ENCODE measurements at regions not wholly inside any gene's neighbourhood (a gene's known extent, or its start where the extent isn't known, plus 50 kb on each side); places are given as distances from the start of the nearest gene placed in this dataset.

GRCh38 chr1:83813576-83813975 lies 185.4 kb downstream of the TTLL7 start:
- ATAC-seq, result no peak
- no peak for DNase-seq
- Mint-ChIP-seq H3K4me1 (no peaks in the 10 kb centered on the region), H3K36me3 (peaks cover 0 to 11% (median under 1%) of the 10 kb centered on the region in 5 donors), H3K9me3 (peaks cover 0 to 2% (median 0%) of the 10 kb centered on the region in 11 donors), H3K27ac (no peak overlapping the region), H3K4me3 (no peak overlapping the region), H3K27me3 (no peaks in the 10 kb centered on the region)
- POLR2A ChIA-PET, result no interaction called here
- intact Hi-C loops (cut with micrococcal nuclease), result no loop called here
- CTCF ChIA-PET, result no interaction called here
- no peak overlapping the region for H3K4me3 ChIP-seq (ENCODE audit: low read length)
- no peaks in the 10 kb centered on the region for H3K36me3 ChIP-seq (ENCODE audit: control insufficient read depth in 2 of 3, insufficient read depth in 3 of 3, low read length in 3 of 3)
- H3K27me3 ChIP-seq (ENCODE audit: control insufficient read depth in 2 of 2, insufficient read depth in 2 of 2, low read length in 2 of 2), result no peaks in the 10 kb centered on the region
- no peaks in the 10 kb centered on the region for H3K4me1 ChIP-seq (ENCODE audit: control insufficient read depth in 2 of 2, insufficient read depth in 2 of 2, low read length in 2 of 2)
- no peak overlapping the region for H3K27ac ChIP-seq (ENCODE audit: low read depth, low read length)
- H3K9me3 ChIP-seq (ENCODE audit: control insufficient read depth in 2 of 3, low read length in 3 of 3), result no peaks in the 10 kb centered on the region

GRCh38 chr1:83810144-83810543 lies 188.8 kb downstream of the TTLL7 start:
- Histone ChIP-seq H3K9me3 (ENCODE audit: control insufficient read depth in 2 of 3, low read length in 3 of 3) (no peaks in the 10 kb centered on the region), H3K4me1 (ENCODE audit: control insufficient read depth in 2 of 2, insufficient read depth in 2 of 2, low read length in 2 of 2) (no peaks in the 10 kb centered on the region), H3K4me3 (ENCODE audit: low read length) (no peak overlapping the region), H3K36me3 (ENCODE audit: control insufficient read depth in 2 of 3, insufficient read depth in 3 of 3, low read length in 3 of 3) (no peaks in the 10 kb centered on the region), H3K27ac (ENCODE audit: low read depth, low read length) (no peak overlapping the region), H3K27me3 (ENCODE audit: control insufficient read depth in 2 of 2, insufficient read depth in 2 of 2, low read length in 2 of 2) (no peaks in the 10 kb centered on the region)
- H3K4me1 Mint-ChIP-seq, result no peaks in the 10 kb centered on the region
- H3K27me3 Mint-ChIP-seq, result no peaks in the 10 kb centered on the region
- peaks cover 0 to 5% (median 0%) of the 10 kb centered on the region in 5 donors for H3K36me3 Mint-ChIP-seq
- ATAC-seq (no peak), DNase-seq (no peak)
- intact Hi-C loops (cut with micrococcal nuclease), result no loop called here
- H3K4me3 Mint-ChIP-seq, result no peak overlapping the region
- H3K27ac Mint-ChIP-seq, result no peak overlapping the region
- ChIA-PET CTCF (no interaction called here), POLR2A (no interaction called here)
- no peaks in the 10 kb centered on the region for H3K9me3 Mint-ChIP-seq

GRCh38 chr1:83808536-83808935 lies 190.4 kb downstream of the TTLL7 start:
- no peaks in the 10 kb centered on the region for H3K9me3 ChIP-seq (ENCODE audit: control insufficient read depth in 2 of 3, low read length in 3 of 3)
- Mint-ChIP-seq H3K4me3 (no peak overlapping the region), H3K27ac (no peak overlapping the region), H3K9me3 (no peaks in the 10 kb centered on the region), H3K27me3 (no peaks in the 10 kb centered on the region), H3K36me3 (no peaks in the 10 kb centered on the region), H3K4me1 (no peaks in the 10 kb centered on the region)
- H3K27ac ChIP-seq (ENCODE audit: low read depth, low read length), result no peak overlapping the region
- no peak overlapping the region for H3K4me3 ChIP-seq (ENCODE audit: low read length)
- CTCF ChIA-PET, result no interaction called here
- H3K4me1 ChIP-seq (ENCODE audit: control insufficient read depth in 2 of 2, insufficient read depth in 2 of 2, low read length in 2 of 2), result no peaks in the 10 kb centered on the region
- intact Hi-C loops (cut with micrococcal nuclease), result no loop called here
- no peaks in the 10 kb centered on the region for H3K27me3 ChIP-seq (ENCODE audit: control insufficient read depth in 2 of 2, insufficient read depth in 2 of 2, low read length in 2 of 2)
- ATAC-seq (no peak), DNase-seq (no peak)
- POLR2A ChIA-PET, result no interaction called here
- no peaks in the 10 kb centered on the region for H3K36me3 ChIP-seq (ENCODE audit: control insufficient read depth in 2 of 3, insufficient read depth in 3 of 3, low read length in 3 of 3)

- POLR2A ChIA-PET, result no interaction called here
- H3K36me3 ChIP-seq (ENCODE audit: control insufficient read depth in 2 of 3, insufficient read depth in 3 of 3, low read length in 3 of 3), result no peaks in the 10 kb centered on the region
Measured at GRCh38 chr1:83807821-83808220, 191.1 kb downstream of the TTLL7 start.

GRCh38 chr1:83807231-83807630 lies 191.7 kb downstream of the TTLL7 start:
- Histone ChIP-seq H3K4me3 (ENCODE audit: low read length) (no peak overlapping the region), H3K27ac (ENCODE audit: low read depth, low read length) (no peak overlapping the region), H3K27me3 (ENCODE audit: control insufficient read depth in 2 of 2, insufficient read depth in 2 of 2, low read length in 2 of 2) (no peaks in the 10 kb centered on the region), H3K4me1 (ENCODE audit: control insufficient read depth in 2 of 2, insufficient read depth in 2 of 2, low read length in 2 of 2) (no peaks in the 10 kb centered on the region), H3K36me3 (ENCODE audit: control insufficient read depth in 2 of 3, insufficient read depth in 3 of 3, low read length in 3 of 3) (no peaks in the 10 kb centered on the region), H3K9me3 (ENCODE audit: control insufficient read depth in 2 of 3, low read length in 3 of 3) (no peaks in the 10 kb centered on the region)
- no peaks in the 10 kb centered on the region for H3K4me1 Mint-ChIP-seq
- ATAC-seq (no peak), DNase-seq (no peak)
- peaks cover 0 to 7% (median 5%) of the 10 kb centered on the region in 5 donors for H3K36me3 Mint-ChIP-seq
- H3K9me3 Mint-ChIP-seq, result no peaks in the 10 kb centered on the region
- ChIA-PET CTCF (no interaction called here), POLR2A (no interaction called here)
- intact Hi-C loops (cut with micrococcal nuclease), result no loop called here
- no peak overlapping the region for H3K27ac Mint-ChIP-seq
- H3K4me3 Mint-ChIP-seq, result no peak overlapping the region
- no peaks in the 10 kb centered on the region for H3K27me3 Mint-ChIP-seq

More at GRCh38 chr1:83807821-83808220, 191.1 kb downstream of the TTLL7 start:
- no peak overlapping the region for H3K27ac Mint-ChIP-seq
- peaks cover 0 to 2% (median 0%) of the 10 kb centered on the region in 5 donors for H3K36me3 Mint-ChIP-seq
- H3K4me1 Mint-ChIP-seq, result no peaks in the 10 kb centered on the region
- Histone ChIP-seq H3K4me3 (ENCODE audit: low read length) (no peak overlapping the region), H3K27ac (ENCODE audit: low read depth, low read length) (no peak overlapping the region), H3K4me1 (ENCODE audit: control insufficient read depth in 2 of 2, insufficient read depth in 2 of 2, low read length in 2 of 2) (no peaks in the 10 kb centered on the region), H3K27me3 (ENCODE audit: control insufficient read depth in 2 of 2, insufficient read depth in 2 of 2, low read length in 2 of 2) (no peaks in the 10 kb centered on the region), H3K9me3 (ENCODE audit: control insufficient read depth in 2 of 3, low read length in 3 of 3) (no peaks in the 10 kb centered on the region)
- DNase-seq (no peak), ATAC-seq (no peak)
- intact Hi-C loops (cut with micrococcal nuclease), result no loop called here
- H3K9me3 Mint-ChIP-seq, result no peaks in the 10 kb centered on the region
- H3K27me3 Mint-ChIP-seq, result no peaks in the 10 kb centered on the region
- H3K4me3 Mint-ChIP-seq, result no peak overlapping the region
- CTCF ChIA-PET, result no interaction called here

- Histone ChIP-seq H3K9me3 (ENCODE audit: control insufficient read depth in 2 of 3, low read length in 3 of 3) (no peaks in the 10 kb centered on the region), H3K27me3 (ENCODE audit: control insufficient read depth in 2 of 2, insufficient read depth in 2 of 2, low read length in 2 of 2) (no peaks in the 10 kb centered on the region), H3K4me1 (ENCODE audit: control insufficient read depth in 2 of 2, insufficient read depth in 2 of 2, low read length in 2 of 2) (no peaks in the 10 kb centered on the region), H3K4me3 (ENCODE audit: low read length) (no peak overlapping the region), H3K36me3 (ENCODE audit: control insufficient read depth in 2 of 3, insufficient read depth in 3 of 3, low read length in 3 of 3) (no peaks in the 10 kb centered on the region), H3K27ac (ENCODE audit: low read depth, low read length) (no peak overlapping the region)
- H3K27me3 Mint-ChIP-seq, result no peaks in the 10 kb centered on the region
- H3K4me1 Mint-ChIP-seq, result no peaks in the 10 kb centered on the region
- ChIA-PET POLR2A (no interaction called here), CTCF (no interaction called here)
- H3K36me3 Mint-ChIP-seq, result peaks cover 0 to 16% (median 7%) of the 10 kb centered on the region in 5 donors
- DNase-seq, result no peak
- intact Hi-C loops (cut with micrococcal nuclease), result no loop called here
- H3K27ac Mint-ChIP-seq, result no peak overlapping the region
- no peaks in the 10 kb centered on the region for H3K9me3 Mint-ChIP-seq
- H3K4me3 Mint-ChIP-seq, result no peak overlapping the region
- no peak for ATAC-seq
Measured at GRCh38 chr1:83805921-83806320, 193.0 kb downstream of the TTLL7 start.

- no peaks in the 10 kb centered on the region for H3K27me3 Mint-ChIP-seq
- H3K9me3 Mint-ChIP-seq, result peaks cover 0 to 4% (median 0%) of the 10 kb centered on the region in 11 donors
- H3K4me1 Mint-ChIP-seq, result no peaks in the 10 kb centered on the region
- H3K4me3 Mint-ChIP-seq, result no peak overlapping the region
- Histone ChIP-seq H3K9me3 (ENCODE audit: control insufficient read depth in 2 of 3, low read length in 3 of 3) (no peaks in the 10 kb centered on the region), H3K36me3 (ENCODE audit: control insufficient read depth in 2 of 3, insufficient read depth in 3 of 3, low read length in 3 of 3) (no peaks in the 10 kb centered on the region), H3K27ac (ENCODE audit: low read depth, low read length) (no peak overlapping the region), H3K4me1 (ENCODE audit: control insufficient read depth in 2 of 2, insufficient read depth in 2 of 2, low read length in 2 of 2) (no peaks in the 10 kb centered on the region), H3K4me3 (ENCODE audit: low read length) (no peak overlapping the region), H3K27me3 (ENCODE audit: control insufficient read depth in 2 of 2, insufficient read depth in 2 of 2, low read length in 2 of 2) (no peaks in the 10 kb centered on the region)
- DNase-seq (no peak), ATAC-seq (no peak)
- H3K36me3 Mint-ChIP-seq, result peaks cover 0 to 23% (median 9%) of the 10 kb centered on the region in 5 donors
- ChIA-PET CTCF (no interaction called here), POLR2A (no interaction called here)
- intact Hi-C loops (cut with micrococcal nuclease), result no loop called here
- no peak overlapping the region for H3K27ac Mint-ChIP-seq
Measured at GRCh38 chr1:83802460-83803152, 196.3 kb downstream of the TTLL7 start.
